ENCODE measurements at regions not wholly inside any gene's neighbourhood (a gene's known extent, or its start where the extent isn't known, plus 50 kb on each side); places are given as distances from the start of the nearest gene placed in this dataset.

- Histone ChIP-seq H2AFZ (ENCODE audit: low read depth, low read length, poor library complexity, severe bottlenecking) (no peak overlapping the region), H3K79me2 (ENCODE audit: insufficient read depth, low read length) (no peaks in the 10 kb centered on the region), H3K9me2 (ENCODE audit: insufficient read depth) (no peaks in the 10 kb centered on the region), H3K4me1 (ENCODE audit: control insufficient read depth in 1 of 2, insufficient read depth in 2 of 2, low read length in 2 of 2) (no peaks in the 10 kb centered on the region; a peak in 1 of 4 replicates), H3K4me3 (replicated peaks in 1 of 2; ENCODE audit: low read depth in 1 of 2, low read length in 2 of 2) (no peak overlapping the region), H3K9ac (ENCODE audit: low read length) (no peak overlapping the region), H4K20me1 (ENCODE audit: insufficient read depth) (no peaks in the 10 kb centered on the region), H3K9me3 (ENCODE audit: control insufficient read depth in 1 of 2, insufficient read depth in 1 of 2, low read depth in 1 of 2, low read length in 2 of 2) (no peaks in the 10 kb centered on the region), H3K36me3 (ENCODE audit: control insufficient read depth in 1 of 2, insufficient read depth in 2 of 2, low read length in 2 of 2) (no peaks in the 10 kb centered on the region), H3K27ac (ENCODE audit: low read depth, low read length) (no peak overlapping the region), H3K27me3 (ENCODE audit: insufficient read depth, low read length) (0 out of 2 replicates have a peak, but pooled peaks cover 3% of the 10 kb centered on the region), H3K4me2 (ENCODE audit: low read length) (no peak overlapping the region)
- TF ChIP-seq MAX (IDR thresholded peaks at IDR 0.05) (no peak), SRF (IDR thresholded peaks at IDR 0.05; ENCODE audit: low read depth) (no peak), ZFX (IDR thresholded peaks at IDR 0.05) (no peak), SIN3A (IDR thresholded peaks at IDR 0.05; ENCODE audit: low read depth) (no peak), EGR1 (IDR thresholded peaks at IDR 0.05; ENCODE audit: low read depth) (no peak), CEBPB (IDR thresholded peaks at IDR 0.05; ENCODE audit: low read depth) (no peak), ZNF274 (IDR thresholded peaks at IDR 0.05; ENCODE audit: low read depth, low read length) (no peak), ATF3 (IDR thresholded peaks at IDR 0.05) (no peak), EZH2 (IDR thresholded peaks at IDR 0.05) (no peak), POLR2AphosphoS5 (IDR thresholded peaks at IDR 0.05; ENCODE audit: low read depth, low read length) (no peak), FOSL1 (IDR thresholded peaks at IDR 0.05; ENCODE audit: low read depth) (no peak), JUND (IDR thresholded peaks at IDR 0.05) (no peak), SP1 (IDR thresholded peaks at IDR 0.05; ENCODE audit: low read depth) (no peak), TCF7L2 (IDR thresholded peaks at IDR 0.05; ENCODE audit: borderline replicate concordance, extremely low read depth, insufficient read depth, insufficient read length) (no peak), ELF1 (IDR thresholded peaks at IDR 0.05; ENCODE audit: borderline replicate concordance, low read depth) (no peak)
- CTCF ChIA-PET, result no interaction called here
- RAD21 ChIA-PET (ENCODE audit: low non-redundant PET in 1 of 2, low total read pairs in 2 of 2, uncharacterized antibody in 2 of 2, unreplicated experiment in 2 of 2), result no interaction called here
- POLR2A ChIA-PET, result no interaction called here
- DNase-seq (ENCODE audit: low read depth, low spot score) (no peak), ATAC-seq (no peak)
- no TSS peak for BruUV-seq (replicated peaks)
- intact Hi-C loops (cut with micrococcal nuclease), result loop anchor here (10.0 kb wide), 1 partner anchor 190 kb away; no protein-coding TSS in a partner anchor
Observed at GRCh38 chr1:5644281-5645134, 347.7 kb downstream of the NPHP4 start.

Measured in HCT116 (cell line).